HG02981 (cell line): ENCODE measurements at regions not wholly inside any gene's neighbourhood (a gene's known extent, or its start where the extent isn't known, plus 50 kb on each side); places are given as distances from the start of the nearest gene placed in this dataset.
"Not testable (repeated sequence)": the region's sequence is repeated elsewhere in the genome, so short reads cannot be mapped to it uniquely, and the experiment has no call there.

Source experiments
- ATAC-seq: cut with Tn5 transposase; IDR thresholded peaks from one replicate; pipeline ENCODE4 v1.9.1; 2021; ENCODE audit warnings: mild to moderate bottlenecking, moderate library complexity; ENCODE audit not compliant: unreplicated experiment

DNA sequence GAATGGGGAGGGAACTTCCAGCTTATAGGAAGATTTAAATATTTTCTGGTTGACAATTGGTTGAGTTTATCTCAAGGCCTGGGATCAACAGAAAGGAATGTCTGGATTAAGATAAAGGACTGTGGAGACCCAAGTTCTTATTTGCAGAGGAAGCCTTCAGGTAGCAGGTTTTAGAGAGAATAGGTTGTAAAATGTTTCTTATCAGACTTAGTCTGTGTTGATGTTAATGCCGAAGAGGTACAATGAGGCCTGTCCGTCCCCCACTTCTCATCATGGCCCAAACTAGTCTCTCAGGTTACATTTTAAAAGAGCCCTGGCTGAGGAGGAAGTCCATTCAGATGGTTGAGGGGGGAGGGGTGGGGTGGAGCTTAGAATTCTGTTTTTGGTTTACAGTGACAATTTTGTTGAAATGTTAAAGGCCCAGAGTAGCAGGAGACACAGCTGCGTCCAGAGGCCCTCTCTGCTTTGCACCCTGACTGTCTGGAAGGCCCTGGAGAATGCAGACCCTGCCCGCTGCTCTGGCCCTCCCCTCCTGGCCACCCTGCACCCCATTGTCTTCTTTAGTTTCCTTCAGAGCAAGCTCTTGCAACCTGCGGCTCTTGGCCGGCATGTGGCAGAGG is 672.5 kb upstream of the TMEM132C start:
- ATAC-seq, result no peak

DNA sequence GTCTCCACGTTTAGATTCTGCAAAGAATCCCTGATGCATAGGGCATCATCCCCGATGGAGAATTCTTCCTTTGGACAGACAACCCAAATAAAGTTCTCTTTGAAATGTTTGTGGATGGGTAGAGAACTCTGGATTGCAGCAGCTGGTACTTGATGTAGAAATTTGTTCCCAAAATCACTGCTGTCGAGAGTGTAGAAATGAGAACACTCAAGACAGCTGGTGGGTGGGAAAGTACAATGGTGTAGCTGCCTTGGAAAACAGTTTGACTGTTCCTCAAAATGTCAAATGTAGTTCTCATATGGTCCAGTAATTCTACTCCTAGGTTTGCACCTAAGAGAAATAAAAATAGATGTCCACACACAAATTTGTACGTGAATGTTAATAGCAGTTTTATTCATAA is 671.5 kb upstream of the TMEM132C start:
- no peak for ATAC-seq

DNA sequence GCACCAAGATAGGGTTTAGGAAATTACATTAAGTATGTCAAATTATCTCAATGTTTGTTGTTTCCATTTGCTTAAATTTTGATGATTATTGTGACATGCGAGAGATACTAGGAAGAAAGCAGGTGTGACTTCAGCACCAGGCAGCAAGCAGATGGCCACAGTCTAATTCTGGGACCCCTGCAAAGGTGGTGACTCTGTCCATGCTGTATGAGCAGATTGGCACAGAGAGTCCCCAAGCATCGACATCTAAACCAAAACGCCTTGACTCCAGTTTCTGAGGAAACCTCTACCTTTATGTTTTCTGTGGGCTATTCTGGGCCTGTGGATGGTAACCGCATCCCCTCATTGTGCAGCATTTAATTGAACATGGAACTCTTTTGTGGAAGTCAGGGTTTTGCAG is 670.1 kb upstream of the TMEM132C start:
- ATAC-seq, result no peak

DNA sequence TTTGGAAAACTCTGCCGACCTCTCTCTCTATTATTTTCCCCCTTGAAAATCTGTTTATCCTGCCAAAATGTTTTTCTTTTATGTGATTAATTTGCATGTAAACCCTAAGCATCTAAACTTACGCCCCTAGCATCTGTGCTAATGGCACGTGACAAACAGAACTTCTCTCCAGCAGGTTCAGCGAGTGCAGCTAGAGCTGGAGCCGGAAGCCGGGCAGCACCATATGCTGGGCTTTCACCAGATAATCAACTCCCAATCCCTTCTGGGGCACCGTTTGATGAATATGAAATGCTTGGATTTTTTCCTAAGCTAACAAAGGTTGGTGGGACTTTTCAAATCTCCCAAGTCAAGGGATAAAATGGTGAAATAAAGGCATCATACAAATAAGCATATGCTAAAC is 667.5 kb upstream of the TMEM132C start:
- no peak for ATAC-seq

DNA sequence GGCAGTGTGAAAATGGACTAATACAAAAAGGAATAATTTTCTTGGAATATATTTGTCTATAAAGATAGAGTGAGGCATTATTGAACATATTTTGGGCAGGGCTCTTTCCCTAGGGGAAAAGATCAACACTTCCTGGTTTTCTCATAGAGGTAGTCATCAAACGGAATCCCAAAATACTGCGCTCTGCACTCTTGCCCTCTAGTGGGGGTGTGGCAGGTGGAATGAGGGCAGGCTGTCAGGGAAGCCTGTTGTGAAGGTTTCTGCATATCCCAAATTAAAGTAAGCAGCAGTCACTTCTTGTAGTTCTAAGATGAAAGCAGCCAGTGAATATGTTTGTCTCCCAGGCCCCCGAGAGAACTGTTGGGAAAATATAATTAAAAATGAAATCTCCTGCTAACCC is 666.8 kb upstream of the TMEM132C start:
- ATAC-seq, result no peak

DNA sequence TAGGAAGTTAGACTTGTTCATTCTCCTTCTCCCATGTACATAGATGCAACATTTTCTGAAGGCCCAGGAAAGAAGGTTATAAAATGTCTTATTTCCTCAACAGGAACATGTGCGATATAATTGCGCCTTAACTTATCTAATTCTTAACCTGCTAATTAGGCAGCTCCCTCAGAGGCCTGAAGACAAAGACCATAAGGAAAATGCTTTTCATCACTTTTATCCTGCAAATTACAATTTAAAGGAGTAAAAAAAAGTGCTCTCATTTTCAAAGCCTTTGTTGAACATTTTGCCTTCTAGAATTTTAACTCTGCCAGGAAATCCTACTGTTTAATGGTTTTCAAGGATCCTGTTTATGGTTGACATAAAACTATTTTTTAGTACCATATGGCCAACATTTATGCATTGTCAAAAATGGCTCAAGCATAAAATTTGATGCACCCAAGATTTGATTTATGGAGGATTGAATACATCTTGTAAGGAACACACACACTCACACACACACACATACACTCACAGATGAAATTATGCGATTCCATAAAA is 660.4 kb upstream of the TMEM132C start:
- no peak for ATAC-seq

DNA sequence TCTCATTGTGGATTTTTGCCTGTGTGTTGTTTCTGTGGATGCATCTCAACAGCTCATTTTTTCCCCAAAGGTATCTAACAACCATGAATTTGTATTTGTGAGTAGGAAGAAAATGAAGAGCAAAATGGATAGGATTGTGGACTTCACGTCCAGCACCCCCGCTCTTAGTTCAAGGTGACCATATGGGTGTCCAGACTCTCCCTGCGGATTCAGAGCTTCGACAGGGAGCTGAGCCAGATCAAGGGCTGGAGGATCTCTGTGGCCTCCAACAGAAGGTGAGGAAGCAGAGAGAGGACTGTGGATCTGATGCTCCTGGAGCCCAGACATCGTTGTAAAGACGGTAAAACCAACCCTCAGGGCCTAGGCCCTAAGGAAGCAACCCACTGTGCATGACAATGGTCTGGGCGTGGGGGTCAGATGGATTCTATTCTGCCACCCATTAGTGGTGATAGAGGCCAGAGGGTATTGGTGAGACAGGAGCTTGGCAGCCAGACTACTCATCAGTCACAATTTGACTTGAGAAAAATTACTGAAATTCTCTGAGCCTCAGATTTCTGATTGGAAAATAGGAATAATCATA is 659.7 kb upstream of the TMEM132C start:
- no peak for ATAC-seq

DNA sequence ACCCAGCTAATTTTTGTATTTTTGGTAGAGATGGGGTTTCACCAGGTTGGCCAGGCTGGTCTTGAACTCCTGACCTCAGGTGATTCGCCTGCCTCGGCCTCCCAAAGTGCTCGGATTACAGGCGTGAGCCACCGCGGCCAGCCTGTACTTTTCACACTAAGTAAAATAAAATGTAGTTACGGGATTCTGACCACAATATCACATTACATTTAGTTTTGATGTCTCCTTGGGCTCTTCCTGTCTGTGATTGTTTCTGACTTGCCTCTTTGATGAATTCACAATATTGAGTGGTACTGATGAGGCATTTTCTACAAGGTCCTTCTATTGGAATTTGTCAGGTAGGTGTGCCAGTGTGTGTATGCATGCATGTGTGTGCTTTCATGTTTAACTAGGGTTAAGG is 658.6 kb upstream of the TMEM132C start:
- ATAC-seq, result not testable (repeated sequence)

DNA sequence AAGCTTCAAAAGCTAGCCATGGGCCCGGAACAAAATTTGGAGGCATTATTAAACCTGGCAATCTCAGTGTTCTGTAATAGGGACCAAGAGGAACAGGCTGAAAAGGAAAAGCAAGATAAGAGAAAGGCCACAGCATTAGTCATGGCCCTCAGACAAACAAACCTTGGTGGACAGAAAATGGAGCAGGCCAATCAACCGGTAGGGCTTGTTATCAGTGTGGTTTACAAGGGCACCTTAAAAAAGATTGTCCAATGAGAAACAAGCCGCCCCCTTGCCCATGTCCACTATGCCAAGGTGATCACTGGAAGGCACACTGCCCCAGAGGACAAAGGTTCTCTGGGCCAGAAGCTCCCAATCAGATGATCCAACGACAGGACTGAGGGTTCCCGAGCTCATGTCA is 653.9 kb upstream of the TMEM132C start:
- ATAC-seq, result no peak

DNA sequence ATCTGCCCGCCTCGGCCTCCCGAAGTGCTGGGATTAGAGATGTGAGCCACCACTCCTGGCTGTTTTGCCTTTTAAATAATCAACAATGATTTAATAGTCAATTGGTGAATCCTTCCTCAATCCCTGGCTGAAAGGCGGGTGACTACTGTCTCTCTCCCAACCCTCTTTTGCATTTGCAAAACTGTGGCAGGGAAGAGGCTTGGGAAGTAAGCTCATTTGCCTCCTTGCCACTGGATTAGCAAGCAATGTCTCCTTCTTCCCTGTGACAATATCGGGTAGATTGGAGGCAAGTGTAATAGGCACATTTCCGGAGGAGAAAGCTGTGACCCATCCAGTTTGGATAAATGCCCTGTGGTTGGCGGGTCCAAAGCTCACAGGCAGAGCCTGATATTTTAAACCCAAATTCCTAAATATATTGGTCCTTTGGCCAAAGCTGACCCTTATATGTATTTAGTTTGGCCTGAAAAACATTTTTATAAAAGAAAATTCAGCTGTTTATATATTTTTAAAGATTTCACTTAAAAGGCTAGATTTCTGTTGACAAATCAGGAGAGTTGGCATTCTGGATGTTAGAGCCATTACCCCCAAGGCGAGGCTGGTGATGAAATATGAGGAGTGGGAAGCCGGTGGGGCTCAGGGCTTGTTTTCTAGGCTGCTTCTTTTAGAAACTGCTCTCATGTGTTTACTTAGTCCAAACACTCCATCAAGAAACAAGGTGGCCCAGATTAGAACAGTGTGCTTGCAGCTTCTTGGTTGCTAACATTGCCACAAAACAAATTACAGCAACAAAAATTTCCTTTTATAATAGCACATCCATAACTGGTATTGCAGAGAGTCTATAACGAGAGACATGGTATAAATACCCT is 646.9 kb upstream of the TMEM132C start:
- ATAC-seq, result no peak

DNA sequence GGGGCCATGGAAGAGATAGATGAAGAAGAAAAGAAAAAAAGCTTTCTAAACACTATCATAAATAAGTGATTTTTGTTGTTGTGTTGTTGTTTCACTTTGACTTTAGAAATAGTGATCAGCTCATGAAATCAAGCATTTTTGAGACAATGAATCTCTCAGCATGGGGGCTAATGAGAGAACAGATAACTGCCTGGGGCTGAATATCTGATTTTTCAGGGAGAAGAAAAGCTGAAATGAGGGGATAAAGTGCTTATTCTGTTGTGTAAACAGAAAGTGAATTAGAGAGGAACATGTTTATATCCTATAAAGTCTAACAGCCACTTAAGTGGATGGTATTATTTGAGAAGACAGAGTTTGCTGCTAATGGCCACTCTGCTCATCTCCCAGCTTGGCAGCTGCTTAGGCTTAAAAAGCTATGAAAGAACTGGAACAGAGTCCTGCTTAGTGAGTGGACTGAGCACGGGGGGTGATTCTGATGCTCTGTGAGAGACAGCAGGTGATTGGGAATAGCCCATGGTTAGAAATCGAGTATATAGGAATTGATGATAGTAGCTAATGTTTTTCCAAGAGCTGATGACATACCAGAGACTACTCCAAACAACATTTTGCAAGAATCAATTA is 646.1 kb upstream of the TMEM132C start:
- no peak for ATAC-seq

DNA sequence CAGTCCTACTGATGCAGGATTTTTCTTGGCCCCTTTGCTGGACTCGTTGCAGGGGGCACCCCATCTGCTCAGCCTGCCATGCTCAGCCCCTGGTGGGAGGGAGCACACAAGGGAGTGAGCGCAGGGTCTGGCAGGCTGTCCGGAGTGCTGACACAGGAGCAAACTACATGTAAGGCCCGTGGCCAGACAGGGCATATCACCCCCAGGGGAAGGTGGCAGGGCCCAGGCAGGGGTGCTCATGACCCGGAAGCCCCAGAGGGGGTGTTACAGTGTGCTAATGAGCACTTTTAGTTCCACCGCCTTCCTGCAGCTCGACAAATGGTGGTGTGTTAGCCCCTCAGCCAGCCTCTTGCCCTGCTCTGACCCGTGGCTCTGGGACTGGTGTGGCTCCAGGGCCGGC is 645.6 kb upstream of the TMEM132C start:
- ATAC-seq, result no peak

DNA sequence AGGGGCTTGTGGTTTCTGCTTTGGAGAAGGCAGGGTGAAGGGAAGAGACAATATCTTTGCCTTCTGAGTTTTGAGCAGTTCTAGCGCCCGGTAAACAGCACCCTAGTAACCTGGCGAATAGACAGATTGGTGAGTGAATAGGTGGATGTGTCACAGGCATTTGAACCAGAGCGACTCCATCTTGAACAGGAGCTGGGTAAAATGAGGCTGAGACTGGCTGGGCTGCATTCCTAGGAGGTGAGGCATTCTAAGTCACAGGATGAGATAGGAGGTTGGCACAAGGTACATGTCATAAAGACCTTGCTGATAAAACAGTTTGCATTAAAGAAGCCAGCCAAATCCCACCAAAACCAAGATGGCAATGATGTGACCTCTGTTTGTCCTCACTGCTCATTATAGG is 643.6 kb upstream of the TMEM132C start:
- ATAC-seq, result no peak

DNA sequence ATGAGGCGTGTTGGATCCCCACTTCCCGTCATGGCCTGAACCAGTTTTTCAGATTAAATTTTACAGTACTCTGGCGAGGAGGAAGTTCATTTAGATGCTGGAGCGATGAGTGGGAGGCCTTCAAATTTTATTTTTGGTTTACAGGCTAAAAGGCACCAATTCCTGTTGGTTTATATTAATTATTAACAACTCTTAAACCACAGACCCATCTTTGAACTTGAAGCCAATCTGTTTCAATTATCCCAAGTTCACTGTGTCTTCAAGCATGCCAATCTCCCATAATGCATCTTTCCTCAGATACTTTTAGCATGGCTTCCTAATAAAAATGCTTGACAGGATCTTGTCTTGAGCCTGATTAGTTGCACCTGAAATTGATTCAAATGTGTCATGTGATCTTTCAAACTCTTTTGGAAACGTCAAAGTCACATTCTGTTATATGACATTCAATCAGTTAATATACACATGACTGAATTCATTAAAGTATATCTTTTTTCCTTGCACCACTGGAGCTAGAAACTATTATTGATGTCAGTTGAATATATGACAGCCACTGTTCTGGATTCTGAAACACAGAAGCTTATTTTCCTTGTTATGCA is 641.7 kb upstream of the TMEM132C start:
- no peak for ATAC-seq

DNA sequence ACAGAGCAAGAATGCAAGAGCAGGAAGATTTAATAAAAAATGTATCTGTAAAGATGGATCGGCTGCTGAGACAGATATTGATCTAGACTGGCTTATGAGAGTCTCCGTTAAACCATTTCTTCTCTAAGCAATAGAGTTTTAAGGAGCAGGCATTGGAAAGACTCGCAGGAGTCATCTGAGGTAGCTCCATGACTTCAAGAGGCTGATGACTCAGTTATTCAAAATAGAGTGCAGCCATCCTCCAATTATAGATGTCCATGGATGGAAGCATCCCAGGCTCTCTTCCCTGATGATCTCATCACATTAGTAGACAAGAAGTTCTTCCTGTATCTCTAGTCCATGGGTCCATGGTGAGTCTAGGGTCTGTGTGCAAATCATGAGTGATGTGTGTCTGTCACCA is 638.3 kb upstream of the TMEM132C start:
- no peak for ATAC-seq

DNA sequence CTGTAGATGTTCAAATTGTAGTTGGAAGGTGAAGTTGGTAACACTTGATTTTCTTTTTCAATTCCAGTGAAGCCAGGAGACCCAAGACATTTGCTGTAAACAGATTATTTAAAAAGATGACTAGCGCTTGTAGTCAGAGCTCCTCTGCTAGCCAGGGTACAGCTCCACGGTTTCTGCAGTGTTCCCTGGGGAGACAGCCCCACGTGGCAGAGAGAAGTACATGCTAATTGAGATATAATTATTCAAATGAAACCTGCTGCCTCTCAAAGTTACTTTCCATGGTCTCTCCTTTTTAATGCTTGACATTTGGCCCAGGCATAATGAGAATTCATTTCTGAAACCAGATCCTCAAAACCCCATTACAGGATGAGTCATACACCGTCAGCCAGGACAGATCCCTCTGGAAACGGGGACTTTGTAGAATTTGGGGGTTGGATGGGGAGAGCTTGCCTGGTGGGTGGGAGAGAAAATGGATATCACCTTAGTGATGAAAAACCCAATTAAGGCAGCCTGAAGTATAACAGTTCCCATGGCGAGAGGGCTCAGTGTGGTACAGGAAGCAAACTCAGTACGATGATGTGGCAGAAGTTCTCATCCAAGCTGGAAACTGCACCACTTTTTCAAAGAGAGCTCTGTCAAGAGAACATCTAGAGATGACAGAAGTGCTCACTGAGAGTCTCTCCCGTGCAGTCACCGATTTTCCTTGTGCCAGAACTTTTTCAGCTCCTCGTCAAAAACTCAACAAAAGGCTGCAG is 637.7 kb upstream of the TMEM132C start:
- no peak for ATAC-seq

DNA sequence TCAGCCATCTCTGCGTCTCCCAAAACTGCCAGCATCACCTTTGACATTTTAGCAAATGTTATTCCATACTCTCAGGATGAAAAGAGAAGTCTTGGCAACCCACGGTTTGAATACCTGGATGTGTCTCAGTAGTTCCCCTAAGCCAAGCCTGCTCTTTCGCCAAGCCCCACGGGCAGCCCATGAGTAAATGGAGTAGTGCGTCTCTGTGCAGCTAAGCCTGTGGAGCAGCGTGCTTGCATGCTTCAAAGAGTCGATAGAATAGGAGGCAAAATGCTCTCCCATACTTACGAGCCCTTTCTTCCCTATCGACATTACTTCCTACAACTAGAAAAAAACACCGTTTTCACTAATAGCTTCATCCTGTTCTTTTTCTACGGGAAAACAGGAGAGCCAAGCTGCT is 634.5 kb upstream of the TMEM132C start:
- ATAC-seq, result no peak

DNA sequence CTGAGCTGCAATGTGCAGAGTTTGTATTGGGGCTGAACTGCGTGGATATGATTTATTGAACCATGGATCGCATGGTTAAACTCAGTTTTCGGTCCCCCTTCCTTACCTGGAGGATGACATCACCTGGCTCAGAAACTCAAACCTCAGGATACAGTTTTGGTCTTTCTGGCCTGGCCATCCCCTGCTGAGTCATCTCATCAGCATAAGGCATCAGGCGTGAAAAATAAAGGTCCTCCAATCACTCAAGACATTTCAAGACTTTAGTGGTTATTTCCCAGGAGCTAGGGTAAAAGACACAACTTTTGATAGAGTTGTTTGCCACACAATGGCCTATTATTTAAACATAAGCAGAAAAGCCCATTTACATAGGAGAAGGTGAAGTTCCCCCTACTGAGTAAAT is 631.1 kb upstream of the TMEM132C start:
- ATAC-seq, result peak; percentile 57

DNA sequence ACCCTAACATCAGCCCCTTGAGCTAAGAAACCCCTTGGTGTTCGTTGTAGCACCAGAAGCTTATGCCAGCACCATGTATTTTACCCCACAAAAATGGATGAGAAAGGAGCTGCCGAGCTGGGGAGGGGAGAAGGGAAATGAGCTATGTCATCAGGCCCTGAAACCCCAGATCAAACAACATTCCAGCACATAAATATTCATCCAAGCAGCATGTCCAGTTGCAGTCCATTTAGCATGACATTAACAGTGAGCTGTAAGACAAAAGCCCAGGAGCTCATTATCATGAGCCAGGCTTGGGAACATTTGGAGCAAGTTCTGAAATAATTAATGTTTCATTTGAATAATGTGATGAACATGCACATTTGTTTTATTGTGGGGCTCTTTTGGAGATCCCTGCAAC is 630.1 kb upstream of the TMEM132C start:
- no peak for ATAC-seq

DNA sequence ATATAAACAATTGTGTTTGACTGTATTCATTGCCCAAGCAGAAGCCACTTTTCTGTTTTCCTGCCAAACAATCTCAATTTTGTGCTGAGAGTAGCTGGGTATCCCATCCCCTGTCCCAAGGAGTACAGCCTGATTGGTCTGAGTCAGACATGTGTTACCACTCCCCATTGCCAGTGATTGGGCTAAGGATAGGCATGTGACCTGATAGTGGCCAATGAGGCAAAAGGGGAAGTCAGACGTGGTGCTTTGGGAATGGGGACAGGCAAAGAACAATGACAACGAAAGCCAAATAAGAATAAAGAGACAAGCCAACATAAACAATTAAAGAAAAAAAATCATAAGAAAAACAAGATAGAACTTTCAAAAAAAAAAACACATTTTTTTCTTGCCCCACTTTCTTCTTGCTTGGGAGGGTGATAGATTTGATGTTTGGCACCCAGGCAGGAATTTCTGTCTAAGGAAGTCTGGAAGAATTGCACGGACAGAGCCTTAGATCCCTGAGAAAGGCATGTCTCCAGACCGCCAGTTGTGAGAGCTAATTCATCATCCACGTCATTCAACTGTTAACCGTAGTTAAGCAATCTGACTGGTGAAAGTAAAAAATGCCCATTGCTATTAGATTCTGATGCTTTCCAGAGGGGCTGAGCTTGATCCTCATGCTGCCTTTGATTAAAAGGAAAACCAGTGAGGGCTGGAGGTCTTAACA is 626.6 kb upstream of the TMEM132C start:
- ATAC-seq, result no peak
